HG03139 (cell line): ENCODE measurements at regions not wholly inside any gene's neighbourhood (a gene's known extent, or its start where the extent isn't known, plus 50 kb on each side); places are given as distances from the start of the nearest gene placed in this dataset.

Experiments used
- ATAC-seq: cut with Tn5 transposase; IDR thresholded peaks from one replicate; pipeline ENCODE4 v1.9.1; 2021; ENCODE audit not compliant: unreplicated experiment

DNA sequence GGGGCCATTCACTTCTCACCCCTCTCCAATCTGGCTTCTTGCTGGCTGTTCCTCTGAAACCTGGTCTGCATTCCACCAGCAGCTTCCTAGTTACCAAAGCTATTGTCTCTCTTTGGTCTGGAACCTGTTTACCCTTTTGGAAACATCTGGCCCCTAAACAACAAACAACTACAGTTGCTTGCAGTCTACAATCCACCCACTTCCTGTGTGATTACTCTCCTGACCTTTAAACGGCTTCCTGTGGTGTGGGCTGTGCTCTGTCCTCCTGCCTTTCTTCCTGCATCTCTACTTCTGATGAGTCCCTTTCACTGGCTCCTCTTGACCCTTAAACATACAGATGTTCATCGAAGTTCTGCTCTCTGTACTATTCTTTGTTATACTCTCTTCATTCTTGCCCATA is 303.8 kb downstream of the TDRD15 start:
- peak; percentile 68 for ATAC-seq

DNA sequence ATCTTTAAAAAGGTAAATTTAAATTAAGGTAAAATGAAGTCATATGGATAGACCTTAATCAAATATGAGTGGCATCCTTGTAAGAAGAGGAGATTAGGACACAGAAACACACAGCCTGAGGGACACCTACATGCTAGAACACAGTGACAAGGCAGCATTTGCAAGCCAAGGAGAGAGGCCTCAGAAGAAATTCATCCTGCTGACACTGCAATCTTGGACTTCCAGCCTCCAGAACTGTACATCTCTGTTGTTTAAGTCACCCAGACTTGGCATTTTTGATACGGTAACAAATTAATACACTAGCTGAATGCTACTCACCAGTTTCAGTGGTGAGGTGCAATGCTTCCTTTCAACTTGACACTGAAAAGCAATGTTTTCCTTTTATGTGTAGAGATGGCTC is 305.0 kb downstream of the TDRD15 start:
- no peak for ATAC-seq

DNA sequence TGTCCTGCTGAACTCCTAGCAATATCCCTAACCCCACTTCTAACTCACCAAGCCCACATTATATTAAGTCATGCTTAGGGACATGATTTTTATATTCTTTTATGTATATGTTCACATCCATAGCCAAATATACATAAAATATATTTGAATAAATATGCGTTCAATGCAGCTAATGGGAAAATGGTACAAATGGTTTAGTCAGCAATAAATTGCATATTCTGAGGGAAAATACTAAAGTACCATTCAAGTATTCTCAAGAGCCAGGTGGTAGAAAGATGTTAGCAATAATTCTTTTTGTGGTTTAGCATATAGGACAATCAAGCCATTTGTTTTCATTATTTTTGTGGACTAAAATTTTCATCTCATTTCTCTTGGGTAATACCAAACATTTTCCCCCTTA is 306.0 kb downstream of the TDRD15 start:
- no peak for ATAC-seq

DNA sequence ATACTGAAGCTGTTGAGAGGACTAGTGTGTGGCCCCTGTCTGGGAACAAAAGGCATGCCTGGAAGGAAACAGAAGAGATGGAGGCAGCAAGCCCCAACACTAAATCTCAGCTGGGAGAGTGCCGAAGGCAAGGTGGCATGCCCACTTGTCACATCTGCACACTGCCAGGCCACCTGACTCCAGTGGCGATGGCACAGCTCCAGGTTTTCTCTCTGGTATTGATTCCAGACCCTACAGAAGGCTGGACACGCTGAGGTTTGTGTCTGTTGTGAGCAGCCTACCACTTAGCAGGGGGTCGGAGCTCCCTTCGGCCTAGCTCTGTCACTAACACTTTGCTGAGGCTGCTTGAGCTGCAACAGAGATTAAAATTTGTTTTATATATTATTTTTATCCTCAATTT is 307.3 kb downstream of the TDRD15 start:
- no peak for ATAC-seq

DNA sequence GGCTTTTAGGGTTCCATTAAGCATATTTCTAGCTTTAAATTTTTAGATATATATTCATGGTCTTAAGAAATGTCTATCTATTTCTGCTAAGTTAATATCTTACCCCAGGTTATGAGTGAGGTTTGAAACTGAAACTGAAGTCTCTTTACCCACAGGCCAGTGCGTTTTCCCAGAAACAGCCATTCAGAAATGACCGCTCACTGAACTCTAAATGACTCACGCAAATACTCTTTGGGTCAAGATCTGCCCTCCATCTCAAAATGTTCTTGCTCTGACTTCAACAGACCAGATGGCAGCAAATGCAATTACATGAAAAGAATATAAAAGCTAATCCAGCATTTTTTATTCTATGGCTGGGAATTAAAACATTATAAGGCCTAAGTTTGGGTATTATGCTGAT is 315.2 kb downstream of the TDRD15 start:
- ATAC-seq: no peak

DNA sequence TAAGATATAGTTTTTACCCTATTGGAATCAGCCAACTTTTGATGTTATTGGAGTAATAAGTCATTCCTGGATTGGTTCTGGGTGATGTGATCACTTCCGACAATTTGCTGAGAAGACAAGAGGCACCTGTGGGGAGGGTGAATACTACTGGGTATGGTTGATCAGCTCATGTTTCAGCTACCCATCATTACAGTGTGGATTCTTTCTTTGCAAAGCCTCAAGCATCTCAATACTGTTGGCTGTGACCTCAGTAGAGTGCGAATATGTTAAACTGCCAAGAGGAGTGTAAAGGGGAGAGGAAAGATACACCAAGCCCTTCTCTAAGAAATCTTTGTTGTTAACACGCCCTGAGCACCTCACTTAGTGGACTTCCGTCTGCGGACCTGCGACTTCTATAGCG is 317.7 kb downstream of the TDRD15 start:
- ATAC-seq: no peak

DNA sequence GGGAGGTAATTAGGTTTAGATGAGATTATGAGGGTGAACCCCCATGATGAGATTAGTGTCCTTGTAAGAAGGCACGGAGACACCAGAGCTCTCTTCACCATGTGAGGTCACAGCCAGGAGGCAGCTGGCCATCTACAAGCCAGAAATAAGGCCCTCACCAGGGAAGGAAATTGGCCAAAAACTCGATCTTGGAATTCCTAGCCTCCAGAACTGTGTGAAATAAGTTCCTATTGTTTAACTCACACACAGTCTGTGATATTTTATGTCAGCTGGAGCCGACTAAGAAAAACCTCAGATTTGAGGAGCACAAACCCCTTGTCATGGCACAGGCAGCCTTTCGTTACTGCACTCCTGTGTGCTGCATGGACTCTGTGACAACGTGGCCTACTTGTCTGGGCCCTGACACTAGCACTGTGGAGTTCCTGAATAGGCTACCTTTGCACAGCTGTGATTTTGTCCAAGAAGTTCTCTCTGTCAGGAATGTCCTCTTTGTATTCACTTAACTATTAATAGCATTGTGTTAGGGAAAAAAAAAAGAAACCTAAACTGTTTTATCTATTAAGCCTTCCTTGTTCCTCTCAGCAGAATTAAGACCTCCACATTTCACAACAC is 319.8 kb downstream of the TDRD15 start:
- ATAC-seq: no peak

DNA sequence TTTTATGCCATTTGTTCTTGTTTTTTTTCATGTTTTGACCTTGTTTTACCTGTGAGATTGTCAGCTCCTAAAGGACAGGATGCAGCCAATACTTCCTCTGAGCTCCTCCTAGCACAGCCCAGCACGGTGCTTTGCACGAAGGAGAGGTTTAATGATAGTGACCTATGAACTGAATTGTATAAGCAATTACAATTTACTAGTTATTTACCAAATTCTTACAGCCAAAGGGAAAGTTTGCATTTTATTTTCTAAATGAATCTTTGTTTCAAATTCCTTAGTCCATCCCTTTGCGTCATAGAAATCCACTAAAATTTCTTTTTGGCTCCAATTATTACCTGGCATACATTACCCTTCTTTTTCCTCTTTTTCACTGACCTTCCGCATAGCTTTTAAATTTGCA is 326.1 kb downstream of the TDRD15 start:
- no peak for ATAC-seq

DNA sequence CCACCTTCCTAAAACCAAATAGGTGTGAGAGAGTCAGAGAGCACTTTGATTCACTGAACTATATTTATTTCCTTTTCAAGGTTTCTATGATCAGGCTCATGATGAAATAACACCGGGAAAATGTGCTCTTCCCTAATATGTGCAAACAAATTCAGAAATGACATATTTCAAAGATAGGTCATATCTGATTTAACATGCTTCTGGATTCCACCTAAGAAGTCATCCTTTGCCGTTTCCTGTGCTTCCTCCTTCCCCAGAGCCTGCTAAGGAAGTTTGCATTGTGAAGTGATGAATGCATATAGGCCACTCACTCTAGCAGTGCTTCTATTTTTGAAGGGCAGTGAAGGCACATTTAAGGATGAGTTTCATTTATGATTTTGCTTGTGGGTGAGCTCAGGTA is 327.6 kb downstream of the TDRD15 start:
- no peak for ATAC-seq

DNA sequence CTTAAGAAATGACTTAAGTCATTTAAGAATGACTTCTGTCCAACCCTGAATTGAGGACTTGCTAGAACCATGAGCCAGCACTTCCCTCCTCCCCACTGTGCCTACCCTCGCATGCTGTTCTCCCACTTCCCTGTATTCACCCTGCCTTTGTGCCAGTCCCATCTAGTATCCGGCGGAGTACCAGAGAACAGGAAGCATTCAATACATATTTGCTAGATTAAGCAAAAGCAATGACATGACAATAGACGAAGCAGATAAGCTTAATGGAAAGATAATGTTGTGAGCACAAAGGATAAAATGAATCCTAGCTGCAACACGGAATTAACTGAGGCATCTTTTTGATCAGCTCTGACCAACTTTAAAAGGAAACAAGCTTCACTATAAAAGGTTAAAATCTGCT is 328.5 kb downstream of the TDRD15 start:
- no peak for ATAC-seq

DNA sequence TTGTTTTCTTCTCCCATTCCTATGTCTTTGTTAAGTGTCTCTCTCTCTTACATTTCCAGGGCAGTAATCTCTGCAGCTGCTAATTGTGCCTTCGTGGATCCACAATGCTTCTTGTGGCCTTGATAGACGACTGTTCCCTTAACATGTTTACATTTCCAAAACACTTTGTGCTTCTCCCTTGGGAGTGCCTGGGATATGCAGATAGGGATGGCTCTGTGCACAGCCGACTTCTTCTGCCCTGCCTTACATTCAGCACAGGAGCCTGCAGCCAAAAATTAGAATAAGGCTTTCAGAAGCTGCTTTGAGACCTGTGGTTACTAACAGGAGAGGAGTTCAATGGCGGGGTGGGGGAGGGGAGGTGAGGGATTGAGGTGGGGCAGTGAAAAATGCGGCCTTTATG is 328.9 kb downstream of the TDRD15 start:
- ATAC-seq: no peak

DNA sequence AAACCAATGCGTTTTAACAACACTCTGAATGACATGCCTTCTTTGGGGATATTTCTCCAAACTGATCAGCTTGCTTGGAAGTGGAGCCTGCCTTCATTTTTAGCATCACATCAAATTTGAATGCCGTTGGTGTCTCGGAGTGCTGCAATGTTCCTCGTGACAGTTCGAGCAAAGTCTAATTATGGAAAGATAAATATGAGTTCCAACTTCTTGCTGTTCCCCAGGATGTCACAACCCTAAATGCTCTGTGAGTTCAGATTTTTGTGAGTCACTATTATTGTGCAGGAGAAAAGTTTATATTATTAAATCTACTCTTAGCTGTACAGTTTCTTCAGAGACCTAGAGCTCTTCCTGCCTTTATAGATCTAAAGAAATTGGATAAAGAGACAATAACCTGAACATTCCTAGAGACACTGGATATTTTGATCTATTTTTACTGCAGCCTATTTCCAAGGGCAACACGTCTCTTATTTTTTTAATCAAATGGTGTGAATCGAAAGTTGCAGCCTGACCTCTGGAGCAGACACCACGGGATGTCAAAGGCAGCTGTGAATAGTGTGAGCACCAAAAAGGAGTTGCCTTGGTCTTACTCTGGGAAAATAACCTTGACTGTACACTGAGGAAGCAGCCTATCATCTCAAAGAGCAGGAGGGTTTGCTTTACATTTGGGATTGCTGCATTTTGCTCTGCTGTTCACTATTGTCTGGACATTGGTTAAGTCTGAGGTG is 330.1 kb downstream of the TDRD15 start:
- no peak for ATAC-seq

DNA sequence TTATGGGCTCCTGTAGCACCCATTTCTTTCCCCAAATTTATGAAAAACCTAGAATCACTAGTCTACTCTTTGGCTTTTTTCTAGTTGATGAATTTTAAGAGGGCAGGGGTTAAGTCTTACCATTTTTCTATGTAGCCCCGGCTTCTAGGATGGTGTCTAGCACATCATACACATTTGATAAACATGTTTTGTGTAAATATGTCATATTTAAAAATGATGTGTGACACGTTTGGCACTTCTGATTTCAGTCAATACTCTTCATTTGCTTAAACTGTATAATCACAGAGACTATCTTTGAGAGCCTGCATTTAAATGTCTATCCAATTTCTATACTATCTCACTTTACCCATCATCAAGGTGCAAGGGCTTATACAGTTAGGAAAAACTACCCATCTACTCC is 331.1 kb downstream of the TDRD15 start:
- ATAC-seq: no peak

DNA sequence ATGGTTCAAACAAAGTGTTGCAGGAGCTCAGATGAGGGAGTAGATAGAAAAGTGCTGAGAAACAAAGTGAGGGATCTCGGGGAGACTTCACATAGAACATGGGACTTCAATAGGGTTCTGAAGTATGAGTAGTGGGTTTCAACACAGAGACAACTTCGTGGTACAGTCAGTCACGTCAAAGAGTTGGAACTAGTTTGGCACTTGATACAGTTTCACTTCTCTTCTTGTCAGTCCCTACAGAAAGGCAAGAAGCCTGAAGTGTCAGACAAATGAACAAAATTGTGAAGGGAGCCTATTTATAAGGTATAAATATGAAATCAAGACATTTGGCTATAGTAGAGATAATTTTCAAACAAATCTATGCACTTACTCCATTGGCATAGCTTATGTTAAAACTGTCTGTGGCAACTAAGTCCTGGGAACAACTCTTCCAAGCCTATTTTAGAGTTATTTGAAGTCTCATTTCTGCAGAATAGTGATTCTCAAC is 338.0 kb downstream of the TDRD15 start:
- no peak for ATAC-seq

DNA sequence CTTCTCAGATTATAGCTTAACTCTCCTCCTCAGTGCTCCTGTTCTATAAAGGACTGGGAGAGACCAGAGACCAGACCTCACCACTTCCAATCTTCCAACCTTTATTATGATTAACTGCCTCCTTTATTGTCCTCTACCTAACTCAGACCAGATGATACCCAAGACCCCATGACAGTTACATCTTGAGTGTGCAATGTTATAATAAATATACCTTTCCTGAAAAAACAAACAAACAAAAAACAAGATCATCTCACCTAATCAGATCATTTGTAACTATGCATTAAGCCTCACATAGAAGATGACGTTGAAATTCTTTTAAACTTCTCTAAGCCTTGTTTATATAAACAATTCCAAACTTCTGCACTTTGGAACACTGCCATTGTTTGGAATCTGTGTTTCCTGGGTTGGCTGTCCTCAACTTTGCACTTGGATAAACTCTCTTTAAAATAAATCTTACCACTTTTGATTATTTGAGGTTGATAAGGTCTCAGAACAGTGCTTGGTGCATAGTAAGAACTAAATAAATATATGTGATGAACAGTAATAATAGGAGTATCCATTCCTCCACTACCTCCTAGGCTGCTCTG is 342.7 kb downstream of the TDRD15 start:
- no peak for ATAC-seq

DNA sequence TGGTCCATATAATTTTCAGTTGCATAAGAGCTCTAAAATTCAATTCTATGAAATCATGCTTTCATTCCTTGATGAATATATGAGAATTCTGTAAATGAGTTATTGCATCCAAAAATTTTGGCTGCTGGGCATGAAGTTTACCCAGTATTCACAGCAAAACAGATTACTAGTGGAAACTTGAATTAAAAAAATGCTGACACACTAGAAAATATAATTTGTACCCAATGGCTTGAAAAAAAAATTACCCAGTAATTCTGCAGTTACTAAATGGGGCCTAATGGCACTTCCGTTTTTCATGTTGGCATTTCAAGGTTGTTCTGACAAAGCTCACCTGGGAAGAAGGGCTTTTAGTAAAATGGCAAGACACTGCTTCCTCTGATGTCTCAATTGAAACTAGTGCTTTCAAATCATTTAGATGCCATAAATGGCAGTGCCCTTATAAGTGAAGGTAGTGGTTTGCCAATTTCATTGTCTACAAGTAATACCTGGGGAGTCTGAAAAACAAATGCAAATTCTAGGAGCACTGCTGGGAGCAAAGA is 343.6 kb downstream of the TDRD15 start:
- ATAC-seq: no peak

DNA sequence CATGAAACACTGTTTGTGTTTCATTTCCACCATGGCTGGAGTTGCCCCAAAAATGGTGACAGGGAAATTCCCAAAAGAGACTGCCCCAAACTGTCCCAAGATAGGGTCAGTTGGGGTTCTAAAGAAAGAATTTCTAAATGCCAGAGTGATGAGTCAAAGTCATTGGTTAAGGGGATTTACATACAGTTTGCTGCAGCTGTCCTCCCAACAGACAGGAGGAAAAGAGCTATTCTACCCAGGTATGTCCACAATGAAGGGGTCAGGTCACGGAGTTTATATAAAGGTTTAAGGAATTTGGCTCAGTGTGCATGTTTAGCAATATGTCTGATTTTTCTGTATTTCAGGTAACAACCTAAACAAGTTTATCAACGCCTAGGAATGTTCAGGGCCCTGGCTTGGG is 344.1 kb downstream of the TDRD15 start:
- ATAC-seq: no peak

DNA sequence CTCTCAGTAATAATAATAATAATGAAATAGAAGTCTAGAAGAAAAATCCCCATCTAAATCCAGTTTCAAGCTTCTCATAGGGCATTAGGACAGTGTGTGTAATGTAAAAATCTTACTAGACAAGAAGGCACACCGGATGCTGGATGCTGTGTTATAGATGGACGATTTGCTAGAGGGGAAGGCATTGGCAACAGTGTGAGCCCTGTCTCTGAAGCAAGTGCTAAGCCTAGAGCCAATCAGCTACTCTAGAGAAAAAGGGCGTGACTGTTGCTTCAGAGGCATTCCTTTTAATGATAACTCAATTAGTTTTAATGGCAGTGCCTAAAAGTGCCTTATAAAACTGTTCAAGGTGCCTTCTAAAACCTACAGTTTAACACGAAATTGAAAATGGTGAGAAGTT is 344.9 kb downstream of the TDRD15 start:
- ATAC-seq: no peak

DNA sequence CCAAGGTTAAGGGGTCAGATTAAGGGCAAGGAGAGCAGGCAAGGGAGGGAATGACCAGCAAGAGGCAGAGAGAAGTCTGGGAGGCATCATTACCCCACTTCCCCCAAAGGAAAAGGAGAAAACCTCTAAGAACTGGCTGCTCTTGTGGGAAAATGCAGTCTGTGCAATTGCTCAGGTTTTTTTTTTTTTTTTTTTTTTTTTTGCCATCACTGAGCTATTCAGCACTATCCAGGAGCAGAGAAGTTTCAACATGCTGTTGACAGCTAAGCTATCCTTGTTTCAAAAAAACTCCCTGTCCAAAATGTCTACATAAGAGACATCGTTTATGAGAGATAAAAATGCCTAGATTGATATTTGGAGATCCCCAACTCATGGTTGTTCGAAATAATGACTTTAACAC is 345.4 kb downstream of the TDRD15 start:
- no peak for ATAC-seq

DNA sequence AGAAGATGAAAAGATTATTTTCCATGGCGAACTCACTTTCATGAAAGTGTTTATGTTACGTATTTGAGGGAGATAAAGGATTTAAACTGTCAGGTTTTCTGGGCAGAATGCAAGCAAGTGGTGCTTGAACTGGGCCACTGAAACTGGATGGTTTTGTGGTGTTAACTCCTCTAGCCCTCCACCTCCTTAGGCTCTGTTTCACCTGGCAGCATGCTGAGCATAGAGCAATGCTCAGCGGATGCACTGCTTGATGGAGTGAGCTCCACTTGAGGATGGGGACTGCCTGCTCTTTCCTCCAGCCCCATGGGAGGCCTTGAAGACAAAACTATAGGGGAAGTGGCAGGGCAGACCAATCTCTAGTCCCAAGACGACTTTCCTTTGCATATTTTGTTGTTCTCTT is 345.8 kb downstream of the TDRD15 start:
- no peak for ATAC-seq

DNA sequence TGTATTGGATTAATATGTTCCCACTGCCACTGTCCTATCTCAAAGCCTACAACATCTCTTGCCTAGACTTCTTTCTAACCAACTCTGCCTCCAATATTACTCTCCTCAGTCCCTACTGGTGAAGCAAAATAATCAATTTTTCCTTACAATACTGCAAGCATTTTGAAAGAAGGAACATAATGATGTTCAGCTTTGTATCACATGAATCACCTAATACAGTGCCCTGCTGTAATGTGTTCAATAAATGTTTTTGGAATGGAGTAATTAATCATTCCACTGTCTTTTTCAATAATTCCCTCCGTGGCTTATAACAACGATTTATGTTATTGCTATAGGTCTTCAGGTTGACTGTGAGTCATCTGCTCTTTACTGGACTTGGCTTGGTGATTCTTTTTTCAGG is 356.4 kb downstream of the TDRD15 start:
- no peak for ATAC-seq

DNA sequence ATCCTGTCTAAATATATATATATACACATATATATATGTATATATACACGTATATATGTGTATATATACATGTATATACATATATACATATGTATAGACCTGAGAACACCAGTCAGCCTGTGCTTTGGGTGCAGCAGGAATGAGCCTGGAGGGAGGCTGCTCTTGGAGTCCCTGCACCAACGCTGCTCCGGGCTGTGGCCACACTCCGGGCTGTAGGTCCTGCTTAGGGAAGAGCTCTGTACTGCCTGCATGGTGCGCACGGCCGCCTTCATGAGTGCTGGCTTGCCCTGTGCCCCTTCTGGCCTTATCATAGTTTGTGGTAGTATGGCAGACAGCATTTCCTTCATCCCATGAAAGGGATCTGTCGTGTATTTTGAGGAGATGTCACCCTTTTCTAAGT is 360.9 kb downstream of the TDRD15 start:
- no peak for ATAC-seq
